ENCODE measurements at regions not wholly inside any gene's neighbourhood (a gene's known extent, or its start where the extent isn't known, plus 50 kb on each side); places are given as distances from the start of the nearest gene placed in this dataset.

- DNase-seq: no peak
Observed at GRCh38 chrX:148371291-148371690, 129.1 kb upstream of the AFF2 start.

- no peak for DNase-seq
Observed at GRCh38 chrX:148372925-148373324, 127.5 kb upstream of the AFF2 start.

- DNase-seq: no peak
Observed at GRCh38 chrX:148376342-148376741, 124.1 kb upstream of the AFF2 start.

- DNase-seq: no peak
Observed at GRCh38 chrX:148380107-148380506, 120.3 kb upstream of the AFF2 start.

- no peak for DNase-seq
Observed at GRCh38 chrX:148380650-148381561, 119.5 kb upstream of the AFF2 start.

- DNase-seq: no peak
Observed at GRCh38 chrX:148381603-148382002, 118.8 kb upstream of the AFF2 start.

- no peak for DNase-seq
Observed at GRCh38 chrX:148382983-148383382, 117.4 kb upstream of the AFF2 start.

GRCh38 chrX:148385471-148385870 lies 114.9 kb upstream of the AFF2 start:
- DNase-seq: no peak

- no peak for DNase-seq
Observed at GRCh38 chrX:148389629-148390028, 110.8 kb upstream of the AFF2 start.

GRCh38 chrX:148412006-148412405 lies 88.4 kb upstream of the AFF2 start:
- no peak for DNase-seq

GRCh38 chrX:148416142-148416541 lies 84.3 kb upstream of the AFF2 start:
- no peak for DNase-seq

- DNase-seq: no peak
Observed at GRCh38 chrX:148416931-148417330, 83.5 kb upstream of the AFF2 start.

- no peak for DNase-seq
Observed at GRCh38 chrX:148417934-148418333, 82.5 kb upstream of the AFF2 start.

- DNase-seq: no peak
Observed at GRCh38 chrX:148422526-148422925, 77.9 kb upstream of the AFF2 start.

GRCh38 chrX:148424570-148424969 lies 75.8 kb upstream of the AFF2 start:
- DNase-seq: no peak

GRCh38 chrX:148426467-148426866 lies 74.0 kb upstream of the AFF2 start:
- DNase-seq: no peak

- peak in 1 of 2 experiments; percentile 28 for DNase-seq
Observed at GRCh38 chrX:148441387-148441786, 59.0 kb upstream of the AFF2 start.

GRCh38 chrX:148443216-148443615 lies 57.2 kb upstream of the AFF2 start:
- no peak for DNase-seq

GRCh38 chrX:148448686-148449085 lies 51.7 kb upstream of the AFF2 start:
- DNase-seq: no peak
